Ishikawa (cell line): ENCODE measurements at regions not wholly inside any gene's neighbourhood (a gene's known extent, or its start where the extent isn't known, plus 50 kb on each side); places are given as distances from the start of the nearest gene placed in this dataset.

Source experiments
- EP300 ChIP-seq: IDR thresholded peaks from 2 replicates; pipeline ENCODE4 v1.6.1; 2012; ENCODE audit warnings: borderline replicate concordance
- FOXM1 ChIP-seq: IDR thresholded peaks from 2 replicates; pipeline ENCODE4 v1.6.1; 2012; ENCODE audit warnings: low read depth, borderline replicate concordance
- NFIC ChIP-seq: IDR thresholded peaks from 2 replicates; pipeline ENCODE4 v1.6.1; 2012
- RAD21 ChIP-seq: IDR thresholded peaks from 2 replicates; pipeline ENCODE4 v1.6.1; 2012; ENCODE audit warnings: low read depth
- YY1 ChIP-seq: IDR thresholded peaks from 2 replicates; pipeline ENCODE4 v1.6.1; 2012; ENCODE audit warnings: low read depth
- TF ChIP-seq, protein P1 (sequence below): IDR thresholded peaks from 2 replicates; pipeline ENCODE4 v1.6.1; 2012; ENCODE audit warnings: low read depth, mild to moderate bottlenecking

DNA sequence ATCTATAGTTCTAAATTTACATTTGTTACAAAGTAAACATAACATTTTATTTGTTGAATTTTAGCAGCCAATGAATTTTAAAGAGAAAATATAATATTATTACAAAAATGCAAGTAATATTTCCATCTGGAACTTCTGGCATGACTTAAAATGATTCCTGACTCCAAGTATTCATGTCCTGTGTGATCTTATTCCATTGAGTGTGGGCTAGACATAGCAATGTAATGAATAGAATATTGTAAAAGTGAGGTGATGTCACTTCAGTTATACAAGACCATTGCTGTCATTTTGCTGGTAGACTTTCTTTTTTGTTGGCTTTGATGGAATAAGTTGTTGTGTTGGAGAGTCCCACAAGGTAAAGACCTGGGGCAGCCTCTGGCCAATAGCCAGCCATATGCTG lies 912.2 kb upstream of the PIK3C3 start:
- TF ChIP-seq NFIC (no peak), YY1 (no peak), RAD21 (no peak), FOXM1 (no peak), EP300 (no peak)
- TF ChIP-seq, protein P1, sequence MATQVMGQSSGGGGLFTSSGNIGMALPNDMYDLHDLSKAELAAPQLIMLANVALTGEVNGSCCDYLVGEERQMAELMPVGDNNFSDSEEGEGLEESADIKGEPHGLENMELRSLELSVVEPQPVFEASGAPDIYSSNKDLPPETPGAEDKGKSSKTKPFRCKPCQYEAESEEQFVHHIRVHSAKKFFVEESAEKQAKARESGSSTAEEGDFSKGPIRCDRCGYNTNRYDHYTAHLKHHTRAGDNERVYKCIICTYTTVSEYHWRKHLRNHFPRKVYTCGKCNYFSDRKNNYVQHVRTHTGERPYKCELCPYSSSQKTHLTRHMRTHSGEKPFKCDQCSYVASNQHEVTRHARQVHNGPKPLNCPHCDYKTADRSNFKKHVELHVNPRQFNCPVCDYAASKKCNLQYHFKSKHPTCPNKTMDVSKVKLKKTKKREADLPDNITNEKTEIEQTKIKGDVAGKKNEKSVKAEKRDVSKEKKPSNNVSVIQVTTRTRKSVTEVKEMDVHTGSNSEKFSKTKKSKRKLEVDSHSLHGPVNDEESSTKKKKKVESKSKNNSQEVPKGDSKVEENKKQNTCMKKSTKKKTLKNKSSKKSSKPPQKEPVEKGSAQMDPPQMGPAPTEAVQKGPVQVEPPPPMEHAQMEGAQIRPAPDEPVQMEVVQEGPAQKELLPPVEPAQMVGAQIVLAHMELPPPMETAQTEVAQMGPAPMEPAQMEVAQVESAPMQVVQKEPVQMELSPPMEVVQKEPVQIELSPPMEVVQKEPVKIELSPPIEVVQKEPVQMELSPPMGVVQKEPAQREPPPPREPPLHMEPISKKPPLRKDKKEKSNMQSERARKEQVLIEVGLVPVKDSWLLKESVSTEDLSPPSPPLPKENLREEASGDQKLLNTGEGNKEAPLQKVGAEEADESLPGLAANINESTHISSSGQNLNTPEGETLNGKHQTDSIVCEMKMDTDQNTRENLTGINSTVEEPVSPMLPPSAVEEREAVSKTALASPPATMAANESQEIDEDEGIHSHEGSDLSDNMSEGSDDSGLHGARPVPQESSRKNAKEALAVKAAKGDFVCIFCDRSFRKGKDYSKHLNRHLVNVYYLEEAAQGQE: no peak
